ENCODE measurements at regions not wholly inside any gene's neighbourhood (a gene's known extent, or its start where the extent isn't known, plus 50 kb on each side); places are given as distances from the start of the nearest gene placed in this dataset.
"Not testable (repeated sequence)": the region's sequence is repeated elsewhere in the genome, so short reads cannot be mapped to it uniquely, and the experiment has no call there.

GRCh38 chr9:90449213-90449925 lies 193.3 kb downstream of the DIRAS2 start:
- no peak for DNase-seq

- DNase-seq, result no peak
These were observed 190.8 kb downstream of the DIRAS2 start for GRCh38 chr9:90451804-90452203.

- no peak for DNase-seq
These were observed 187.3 kb downstream of the DIRAS2 start for GRCh38 chr9:90455316-90455715.

DNA sequence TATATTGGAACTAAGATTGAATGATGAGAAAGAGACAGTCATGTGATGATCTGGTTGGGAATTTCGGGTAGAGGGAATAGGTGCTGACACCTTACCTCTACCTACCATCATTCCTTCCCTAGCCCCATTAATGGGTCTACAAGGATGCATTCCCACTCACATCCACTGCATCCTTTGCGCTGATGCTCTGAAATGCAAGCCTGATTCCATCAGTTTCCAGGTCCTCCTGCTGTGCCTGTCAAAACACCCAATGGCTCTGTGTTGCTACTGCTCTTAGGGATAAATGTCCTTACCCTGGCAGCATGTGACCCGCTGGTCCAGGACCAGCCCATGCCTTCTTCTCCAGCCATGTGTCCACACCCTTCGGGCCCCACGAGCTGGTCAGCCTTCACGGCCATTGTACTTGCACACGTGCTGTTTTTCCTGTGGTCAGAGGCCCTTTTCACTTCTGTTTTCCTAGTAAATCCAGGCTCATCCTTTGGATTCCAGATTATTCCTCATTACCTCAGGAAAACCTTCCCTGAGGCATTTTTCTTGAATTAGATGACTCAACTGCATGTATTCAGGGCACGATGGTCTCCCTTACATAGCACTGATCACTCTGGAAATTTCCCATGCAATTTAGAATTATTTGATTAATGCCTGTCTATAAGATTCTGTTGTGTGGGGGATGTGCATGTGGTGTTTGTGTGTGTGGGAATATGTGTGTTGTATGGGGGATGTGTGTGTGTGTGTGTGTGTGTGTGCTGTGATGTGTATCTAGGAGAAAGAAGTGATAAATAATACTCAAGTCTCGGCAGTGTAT lies 185.0 kb downstream of the DIRAS2 start:
- DNase-seq, result no peak

DNA sequence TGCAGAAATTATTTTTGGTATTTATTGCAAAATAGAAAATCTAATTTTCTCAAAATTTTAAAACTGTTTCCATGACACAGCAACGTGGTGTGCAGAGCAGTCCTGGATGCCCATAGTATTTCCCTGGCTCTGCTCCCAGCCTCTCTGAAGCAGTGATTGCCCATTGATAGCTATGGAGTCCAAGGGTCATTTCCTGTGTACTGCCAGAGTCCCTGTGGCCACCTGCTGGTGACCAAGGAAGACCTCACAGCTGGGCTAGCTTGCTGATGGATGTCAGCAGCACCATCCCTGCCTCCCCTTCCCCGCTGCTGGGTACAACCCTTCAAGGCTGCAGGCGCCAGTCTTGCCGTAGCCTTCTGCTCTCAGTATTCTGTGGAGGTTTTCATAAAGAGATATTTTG lies 184.1 kb downstream of the DIRAS2 start:
- no peak for DNase-seq

GRCh38 chr9:90459321-90459720 lies 183.3 kb downstream of the DIRAS2 start:
- DNase-seq, result no peak

DNA sequence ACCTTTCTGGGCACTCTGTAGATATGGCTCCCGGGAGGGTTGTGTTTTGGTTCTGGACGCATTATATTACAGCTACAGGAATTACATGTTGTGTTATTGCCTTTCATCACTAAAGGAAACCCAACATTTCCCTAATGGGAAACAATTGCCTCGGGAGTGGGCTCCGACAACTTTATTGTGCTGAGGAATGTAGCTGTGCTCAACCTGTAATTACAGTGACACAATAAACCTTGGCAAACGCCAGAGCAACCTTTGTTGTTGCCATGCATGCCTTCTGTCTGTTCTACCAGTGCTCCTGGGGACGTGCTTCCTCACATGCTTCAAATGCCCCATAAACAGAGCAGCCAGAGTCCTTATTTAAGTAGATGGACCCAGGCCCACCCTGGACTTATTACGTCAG lies 182.4 kb downstream of the DIRAS2 start:
- no peak for DNase-seq

DNA sequence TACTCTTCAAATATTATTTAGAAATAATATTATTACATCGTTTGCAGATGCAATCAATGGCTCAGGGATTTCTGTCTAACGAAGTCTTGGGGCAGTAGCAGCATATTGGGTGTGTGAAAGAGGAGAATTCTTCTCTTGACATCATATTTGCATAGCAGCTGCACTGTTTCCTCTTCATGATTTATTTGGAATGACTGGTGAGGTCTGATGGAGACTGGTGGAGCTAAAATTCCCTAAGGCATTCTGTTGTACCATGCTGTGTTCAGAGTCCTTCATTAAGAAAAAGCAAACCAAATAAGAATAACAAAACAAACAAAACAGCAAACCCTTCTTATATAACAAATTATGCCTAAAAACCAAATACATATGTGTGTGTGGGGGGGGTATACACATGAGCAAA lies 177.6 kb downstream of the DIRAS2 start:
- DNase-seq, result no peak

GRCh38 chr9:90466441-90466840 lies 176.2 kb downstream of the DIRAS2 start:
- DNase-seq, result no peak

GRCh38 chr9:90469435-90469834 lies 173.2 kb downstream of the DIRAS2 start:
- no peak for DNase-seq

DNA sequence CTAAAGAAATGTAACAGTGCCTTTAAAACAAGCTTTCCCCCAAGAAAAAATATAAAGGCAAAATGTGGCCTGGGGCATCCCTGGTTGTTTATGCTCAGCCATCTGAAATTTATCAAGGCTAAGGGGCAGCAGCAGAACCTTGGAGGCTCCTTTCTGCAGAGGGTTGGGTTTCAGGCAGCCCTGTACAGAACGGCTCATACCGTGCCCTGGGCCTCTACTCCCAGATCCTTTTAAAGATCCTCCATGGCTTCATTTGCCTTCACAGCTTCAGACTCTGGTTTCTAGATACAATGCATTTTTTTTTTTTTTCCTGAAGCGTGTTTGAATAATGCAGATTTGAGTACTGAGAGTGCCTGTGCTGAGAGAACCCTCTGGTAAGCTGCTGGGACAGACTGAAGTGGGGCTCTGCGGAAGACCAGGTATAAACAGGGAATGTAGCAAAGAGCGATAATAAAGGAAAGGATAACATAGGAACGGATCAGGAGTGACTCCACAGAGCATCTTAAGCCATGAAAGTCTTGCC lies 172.7 kb downstream of the DIRAS2 start:
- no peak for DNase-seq

GRCh38 chr9:90476058-90476457 lies 166.6 kb downstream of the DIRAS2 start:
- DNase-seq, result no peak

DNA sequence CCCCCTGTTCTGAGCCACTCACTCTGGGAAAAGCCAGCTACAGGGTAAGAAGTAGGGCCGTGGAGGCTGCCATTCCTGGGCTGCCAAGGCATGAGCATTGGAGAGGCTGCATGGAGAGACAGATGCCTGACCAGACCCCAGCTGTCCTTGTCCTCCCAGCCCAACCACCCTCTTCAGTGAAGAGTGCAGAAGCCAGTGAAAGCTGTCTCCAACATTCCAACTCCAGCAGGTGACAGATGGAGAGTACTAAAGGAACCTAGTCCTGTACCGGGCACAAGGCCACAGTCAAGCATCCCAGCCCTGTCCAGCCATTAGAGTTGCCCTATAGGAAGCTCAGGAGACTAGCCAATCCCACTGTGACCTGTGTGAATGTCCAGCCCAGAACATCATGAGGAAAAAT lies 165.1 kb downstream of the DIRAS2 start:
- no peak for DNase-seq

- DNase-seq, result no peak
These were observed 163.8 kb downstream of the DIRAS2 start for GRCh38 chr9:90478821-90479220.

GRCh38 chr9:90485028-90485427 lies 157.6 kb downstream of the DIRAS2 start:
- DNase-seq, result no peak

DNA sequence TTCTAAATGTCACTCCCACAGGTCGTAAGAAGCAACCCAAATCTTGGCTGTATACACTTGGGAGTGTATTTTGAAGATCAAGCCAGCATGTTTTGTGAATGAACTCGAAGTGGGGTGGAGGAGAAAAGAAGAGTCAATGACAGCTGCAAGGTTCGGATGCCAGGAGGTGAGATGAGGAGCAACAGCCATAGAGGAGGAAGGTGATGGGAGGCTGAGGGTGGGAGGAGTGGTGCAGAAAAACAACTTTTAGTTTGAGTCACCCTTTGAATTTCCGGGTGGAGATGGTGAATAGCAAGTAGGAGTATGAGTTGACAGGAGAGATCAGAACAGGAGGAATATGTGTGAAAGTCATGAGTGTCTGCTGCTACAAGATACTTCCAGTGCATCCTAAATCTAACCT lies 153.6 kb downstream of the DIRAS2 start:
- no peak for DNase-seq

GRCh38 chr9:90499761-90500160 lies 142.9 kb downstream of the DIRAS2 start:
- DNase-seq, result no peak

DNA sequence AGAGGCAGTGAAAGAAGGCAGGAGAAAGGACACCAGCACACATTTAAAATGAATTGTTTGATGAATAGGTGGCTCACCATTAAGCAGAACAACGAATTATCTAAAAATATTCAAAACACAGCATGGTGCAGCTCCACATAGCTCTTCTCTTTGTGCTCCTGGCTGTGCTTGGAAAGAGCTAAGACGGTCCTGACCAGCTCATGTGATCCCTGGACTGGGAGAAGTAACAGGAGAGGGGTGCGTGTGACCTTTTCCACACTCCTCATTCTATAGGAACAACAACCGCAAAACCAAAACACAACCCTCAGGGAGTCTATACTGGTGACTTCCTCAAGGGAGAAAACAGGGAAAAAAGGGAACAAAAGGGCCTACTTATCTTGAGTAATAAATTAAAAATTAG lies 140.5 kb downstream of the DIRAS2 start:
- DNase-seq, result no peak

- no peak for DNase-seq
These were observed 138.1 kb downstream of the DIRAS2 start for GRCh38 chr9:90504486-90504885.

DNA sequence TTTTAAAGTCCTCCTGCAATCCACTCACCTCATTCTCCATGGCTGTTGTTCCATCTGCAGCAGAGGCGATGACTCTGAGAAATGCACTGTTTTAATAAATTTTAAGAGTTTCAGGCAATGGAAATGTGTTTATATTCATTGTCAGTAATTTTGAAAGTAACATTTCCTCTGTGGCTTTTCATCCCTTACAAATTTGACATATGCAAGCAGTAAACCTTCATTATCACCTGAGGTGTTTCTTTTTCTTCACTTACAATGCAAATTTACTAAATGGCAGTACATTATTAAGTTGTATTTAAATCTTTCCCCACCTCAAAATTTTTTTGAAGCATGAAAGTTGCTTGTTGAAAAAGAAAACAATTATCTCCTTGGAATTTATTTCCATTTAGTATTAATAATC lies 136.9 kb downstream of the DIRAS2 start:
- no peak for DNase-seq

DNA sequence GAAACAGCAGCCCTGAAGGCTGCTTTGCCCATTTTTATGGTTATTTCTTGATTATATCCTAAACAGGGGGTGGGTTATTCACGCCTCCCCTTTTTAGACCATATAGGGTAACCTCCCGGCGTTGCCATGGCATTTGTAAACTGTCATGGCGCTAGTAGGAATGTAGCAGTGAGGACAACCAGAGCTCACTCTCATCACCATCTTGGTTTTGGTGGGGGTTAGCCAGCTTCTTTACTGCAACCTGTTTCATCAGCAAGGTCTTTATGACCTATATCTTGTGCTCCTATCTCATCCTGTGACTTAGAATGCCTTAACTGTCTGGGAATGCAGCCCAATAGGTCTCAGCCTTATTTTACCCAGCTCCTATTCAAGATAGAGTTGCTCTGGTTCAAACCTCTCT lies 136.2 kb downstream of the DIRAS2 start:
- not testable (repeated sequence) for DNase-seq

- DNase-seq, result no peak
These were observed 135.0 kb downstream of the DIRAS2 start for GRCh38 chr9:90507621-90508020.

DNA sequence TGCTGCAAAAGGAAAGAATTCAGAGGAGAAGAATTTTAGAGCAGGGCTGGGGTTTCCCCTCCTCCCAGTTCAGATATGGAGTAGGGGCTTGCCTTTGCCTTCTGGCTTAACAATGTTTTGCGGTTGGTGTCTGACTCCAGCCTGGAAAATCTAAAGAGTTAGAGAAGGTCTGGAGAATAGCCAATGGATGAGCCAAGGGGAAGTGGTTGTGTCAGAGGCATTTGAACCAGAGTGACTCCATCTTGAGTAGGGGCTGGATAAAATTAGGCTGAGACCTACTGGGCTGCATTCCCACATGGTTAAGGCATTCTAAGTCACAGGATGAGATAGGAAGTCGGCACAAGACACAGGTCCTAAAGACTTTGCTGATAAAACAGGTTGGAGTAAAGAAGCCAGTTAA lies 133.7 kb downstream of the DIRAS2 start:
- DNase-seq, result no peak

DNA sequence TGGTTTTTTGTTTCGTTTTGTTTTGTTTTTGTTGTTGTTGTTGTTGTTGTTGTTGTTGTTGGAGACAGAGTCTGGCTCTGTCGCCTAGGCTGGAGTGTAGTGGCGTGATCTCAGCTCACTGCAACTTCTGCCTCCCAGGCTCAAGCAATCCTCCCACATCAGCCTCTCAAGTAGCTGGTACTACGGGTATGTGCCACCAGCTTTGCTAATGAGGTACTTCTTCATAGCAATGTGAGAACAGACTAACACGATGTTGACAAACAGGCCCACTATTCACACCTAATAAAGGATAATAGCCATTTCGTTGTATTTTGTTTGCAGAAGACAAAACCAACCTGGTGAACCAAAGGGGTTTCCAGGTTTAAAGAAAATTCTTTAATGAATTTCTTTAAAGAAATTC lies 130.9 kb downstream of the DIRAS2 start:
- DNase-seq, result no peak
